ENCODE measurements at regions not wholly inside any gene's neighbourhood (a gene's known extent, or its start where the extent isn't known, plus 50 kb on each side); places are given as distances from the start of the nearest gene placed in this dataset.

- FAIRE-seq (no peak), ATAC-seq (no peak), DNase-seq (ENCODE audit: low spot score) (no peak)
- no TSS peak for BruUV-seq (replicated peaks)
- Histone ChIP-seq H3K9me3 (ENCODE audit: low read length) (no peaks in the 10 kb centered on the region), H3K27me3 (ENCODE audit: control insufficient read depth in 1 of 2, insufficient read depth in 2 of 2, low read length in 2 of 2) (peaks cover 0 to 8% of the 10 kb centered on the region in 2 experiments; a peak in 1 of 5 replicates), H3K4me1 (ENCODE audit: insufficient read depth, low read length) (no peaks in the 10 kb centered on the region), H3K36me3 (replicated peaks in 1 of 2; ENCODE audit: control insufficient read depth in 1 of 2, insufficient read depth in 2 of 2, low read length in 2 of 2) (no peaks in the 10 kb centered on the region), H3K4me3 (replicated peaks in 1 of 3; ENCODE audit: insufficient read depth in 1 of 3, low read depth in 2 of 3, low read length in 3 of 3) (no peak overlapping the region), H3K9ac (ENCODE audit: insufficient read depth, low read depth, low read length) (no peak overlapping the region), H3K79me2 (ENCODE audit: insufficient read depth, low read length) (no peaks in the 10 kb centered on the region), H3K27ac (ENCODE audit: extremely low read length, insufficient read depth, low read length) (no peak overlapping the region), H2AFZ (ENCODE audit: low read length) (no peak overlapping the region), H4K20me1 (ENCODE audit: insufficient read depth, low read length) (no peaks in the 10 kb centered on the region), H3K4me2 (ENCODE audit: low read depth, low read length) (no peak overlapping the region)
- in situ Hi-C loops (cut with HindIII; ENCODE audit: extremely low pct_ligation_motif_present, low pct_unique_long_range_greater_than_20kb) (no loop called here), intact Hi-C loops (cut with micrococcal nuclease; ENCODE audit: unreplicated experiment) (no loop called here)
- WGBS (ENCODE audit: low lambda C conversion rate) = under 1% methylated on average over 8 of the region's 8 CpGs
- TF ChIP-seq CERS6 (CRISPR knock-in tag; IDR thresholded peaks at IDR 0.05) (no peak), RXRB (CRISPR knock-in tag; IDR thresholded peaks at IDR 0.05; ENCODE audit: borderline replicate concordance) (no peak), TFE3 (CRISPR knock-in tag; IDR thresholded peaks at IDR 0.05) (no peak), ZBTB4 (CRISPR knock-in tag; IDR thresholded peaks at IDR 0.05; ENCODE audit: borderline replicate concordance) (no peak), PHF5A (CRISPR knock-in tag; IDR thresholded peaks at IDR 0.05; ENCODE audit: low read depth, unreplicated experiment) (no peak), AGO1 (IDR thresholded peaks at IDR 0.05; ENCODE audit: low read depth, low read length, poor library complexity, severe bottlenecking) (no peak), PAF1 (CRISPR knock-in tag; IDR thresholded peaks at IDR 0.05) (no peak), ZNF235 (CRISPR knock-in tag; IDR thresholded peaks at IDR 0.05; ENCODE audit: borderline replicate concordance) (no peak), SP140L (CRISPR knock-in tag; IDR thresholded peaks at IDR 0.05; ENCODE audit: borderline replicate concordance) (no peak)
- POLR2A ChIA-PET = no interaction called here
- CTCF ChIA-PET (ENCODE audit: low intra/inter-chr PET ratio, low total read pairs) = no interaction called here
Observed at GRCh38 chr6:105452924-105453756, 50.3 kb upstream of the PREP start.
